Uterus (tissue), 2 donors: ENCODE measurements at regions not wholly inside any gene's neighbourhood (a gene's known extent, or its start where the extent isn't known, plus 50 kb on each side); places are given as distances from the start of the nearest gene placed in this dataset.

ENCODE experiments used
- POLR2A ChIP-seq, 2 donors: fragments of 450-650 bp; IDR thresholded peaks; one replicate each; pipeline ENCODE4 v1.6.1; 2016; ENCODE audit warnings: antibody characterized with exemption in 2 of 2, mild to moderate bottlenecking in 1 of 2, moderate library complexity in 1 of 2
- TF ChIP-seq, protein P1 (sequence below), 4 experiments: fragments of 200-600 bp in 2 of 4; fragments of 450-650 bp in 2 of 4; sonication (generic) in 2 of 4; IDR thresholded peaks; one replicate each; pipeline ENCODE4 v1.5.1; 2016 to 2019; ENCODE audit warnings: antibody characterized with exemption in 4 of 4, mild to moderate bottlenecking in 2 of 4, moderate library complexity in 1 of 4

DNA sequence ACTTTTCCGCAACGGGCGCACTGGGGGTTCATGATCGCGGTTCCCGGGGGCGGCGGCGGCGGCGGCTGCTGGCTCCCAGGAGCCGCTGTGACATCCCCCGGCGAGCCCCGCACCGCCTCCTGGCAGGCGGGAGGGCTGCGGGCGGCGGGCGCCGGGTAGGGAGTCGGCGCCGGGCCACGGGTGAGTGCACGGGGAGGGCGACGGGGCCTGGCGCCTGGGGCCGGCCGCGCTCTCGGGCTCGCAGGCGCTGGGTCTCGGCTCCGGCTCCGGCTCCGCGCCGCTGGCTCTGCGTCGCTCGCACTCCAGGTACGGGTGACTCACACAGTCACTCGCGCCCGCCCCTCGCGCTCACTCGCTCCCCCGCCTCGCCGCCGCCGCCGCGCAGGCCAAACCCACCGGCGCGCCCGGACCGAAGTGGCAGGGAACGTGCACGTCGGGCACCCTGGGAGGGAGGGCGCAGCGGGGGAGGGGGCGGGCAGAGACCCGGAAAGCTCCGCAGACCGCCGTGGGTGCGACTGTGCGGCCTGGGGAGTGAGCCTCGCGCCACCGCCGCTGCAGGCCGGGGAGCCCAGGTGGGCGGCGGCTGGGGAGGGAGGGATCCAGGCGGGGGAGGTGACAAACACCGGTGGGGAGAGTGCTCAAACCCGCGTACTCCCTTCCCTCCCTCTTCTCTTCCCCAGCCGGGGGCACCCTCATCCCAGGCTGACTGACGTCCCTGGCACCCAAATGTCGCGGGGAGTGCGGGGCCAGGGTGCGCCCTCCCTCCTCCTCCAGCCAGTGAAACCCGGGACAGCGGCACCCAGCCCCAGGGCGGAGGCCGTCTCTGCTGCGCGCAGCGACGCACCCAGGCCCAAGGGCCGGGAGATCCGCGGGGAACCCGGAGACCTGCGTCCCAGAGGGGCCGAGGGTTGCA is 276.9 kb upstream of the NEBL start:
- TF ChIP-seq, protein P1, sequence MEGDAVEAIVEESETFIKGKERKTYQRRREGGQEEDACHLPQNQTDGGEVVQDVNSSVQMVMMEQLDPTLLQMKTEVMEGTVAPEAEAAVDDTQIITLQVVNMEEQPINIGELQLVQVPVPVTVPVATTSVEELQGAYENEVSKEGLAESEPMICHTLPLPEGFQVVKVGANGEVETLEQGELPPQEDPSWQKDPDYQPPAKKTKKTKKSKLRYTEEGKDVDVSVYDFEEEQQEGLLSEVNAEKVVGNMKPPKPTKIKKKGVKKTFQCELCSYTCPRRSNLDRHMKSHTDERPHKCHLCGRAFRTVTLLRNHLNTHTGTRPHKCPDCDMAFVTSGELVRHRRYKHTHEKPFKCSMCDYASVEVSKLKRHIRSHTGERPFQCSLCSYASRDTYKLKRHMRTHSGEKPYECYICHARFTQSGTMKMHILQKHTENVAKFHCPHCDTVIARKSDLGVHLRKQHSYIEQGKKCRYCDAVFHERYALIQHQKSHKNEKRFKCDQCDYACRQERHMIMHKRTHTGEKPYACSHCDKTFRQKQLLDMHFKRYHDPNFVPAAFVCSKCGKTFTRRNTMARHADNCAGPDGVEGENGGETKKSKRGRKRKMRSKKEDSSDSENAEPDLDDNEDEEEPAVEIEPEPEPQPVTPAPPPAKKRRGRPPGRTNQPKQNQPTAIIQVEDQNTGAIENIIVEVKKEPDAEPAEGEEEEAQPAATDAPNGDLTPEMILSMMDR (IDR thresholded peaks at IDR 0.05), result no peak
- no peak for TF ChIP-seq POLR2A (IDR thresholded peaks at IDR 0.05)
